PC-9 (cell line): ENCODE measurements at regions not wholly inside any gene's neighbourhood (a gene's known extent, or its start where the extent isn't known, plus 50 kb on each side); places are given as distances from the start of the nearest gene placed in this dataset.

Experiments used
- BruUV-seq: library from RNA; stranded (reverse); fragments of 400-500 nt; replicated peaks from 2 replicates; lab custom pipeline; 2021; lab: Mats Ljungman, UMichigan
- CTCF ChIA-PET: fragments of 300-600 bp; sonication (Branson Sonifier 250); formaldehyde crosslinking; loops from one replicate; lab custom pipeline; 2022; ENCODE audit warnings: antibody characterized with exemption; lab: Charles Lee
- POLR2A ChIA-PET: fragments of 300-600 bp; sonication (Branson Sonifier 250); formaldehyde crosslinking; loops from one replicate; lab custom pipeline; 2022; ENCODE audit warnings: antibody characterized with exemption; ENCODE audit not compliant: unreplicated experiment; lab: Charles Lee
- DNase-seq, 2 experiments: peaks; one replicate each; pipeline versions ENCODE4 v3.0.0 to v3.0.0-alpha.2; 2015 to 2022; ENCODE audit warnings: mixed read lengths in 1 of 2
- H2AFZ ChIP-seq: fragments of 200-600 bp; sonication (generic); 2 replicates; pipeline ENCODE4 v1.8.1; 2017; ENCODE audit warnings: antibody characterized with exemption
- H3F3A ChIP-seq: fragments of 200-600 bp; sonication (generic); 2 replicates; pipeline ENCODE4 v1.8.1; 2017; ENCODE audit warnings: antibody characterized with exemption, mild to moderate bottlenecking, low read depth; ENCODE audit not compliant: insufficient read depth
- H3K27ac ChIP-seq: fragments of 200-600 bp; sonication (generic); 2 replicates; pipeline ENCODE4 v1.6.1; 2016; ENCODE audit warnings: mixed run types
- H3K27me3 ChIP-seq: fragments of 200-600 bp; sonication (generic); 2 replicates; pipeline ENCODE4 v1.6.1; 2016; ENCODE audit warnings: low read depth, mixed run types; ENCODE audit not compliant: insufficient read depth
- H3K36me3 ChIP-seq: fragments of 200-600 bp; sonication (generic); 2 replicates; pipeline ENCODE4 v1.6.1; 2016; ENCODE audit warnings: low read depth, mixed run types
- H3K4me1 ChIP-seq: fragments of 200-600 bp; sonication (generic); replicated peaks from 2 replicates; pipeline ENCODE4 v1.6.1; 2016; ENCODE audit warnings: mixed run types; ENCODE audit not compliant: insufficient read depth
- H3K4me2 ChIP-seq: fragments of 200-600 bp; sonication (generic); 2 replicates; pipeline ENCODE4 v1.6.1; 2017; ENCODE audit warnings: mixed run types
- H3K4me3 ChIP-seq: fragments of 200-600 bp; sonication (generic); 2 replicates; pipeline ENCODE4 v1.6.1; 2016; ENCODE audit warnings: mixed run types
- H3K79me2 ChIP-seq: fragments of 200-600 bp; sonication (generic); 2 replicates; pipeline ENCODE4 v1.6.1; 2017; ENCODE audit warnings: low read depth, mixed run types
- H3K9me2 ChIP-seq: fragments of 200-600 bp; sonication (generic); 2 replicates; pipeline ENCODE4 v1.8.1; 2017; ENCODE audit warnings: mild to moderate bottlenecking; ENCODE audit not compliant: insufficient read depth
- H3K9me3 ChIP-seq: fragments of 200-600 bp; sonication (generic); 2 replicates; pipeline ENCODE4 v1.8.1; 2016; ENCODE audit warnings: low read depth; ENCODE audit not compliant: insufficient read depth
- H4K20me1 ChIP-seq: fragments of 200-600 bp; sonication (generic); 2 replicates; pipeline ENCODE4 v1.8.1; 2017; ENCODE audit not compliant: insufficient read depth
- CTCF ChIP-seq: fragments of 200-600 bp; sonication (generic); conservative IDR thresholded peaks from 2 replicates; pipeline ENCODE4 v1.6.1; 2017; ENCODE audit warnings: mixed run types, antibody characterized with exemption, mild to moderate bottlenecking, moderate library complexity
- EZH2 ChIP-seq: fragments of 200-600 bp; sonication (generic); IDR thresholded peaks from 2 replicates; pipeline ENCODE4 v1.8.0; 2017; ENCODE audit warnings: antibody characterized with exemption, low read depth
- intact Hi-C: fragments of 100-400 bp; cut with micrococcal nuclease; formaldehyde crosslinking; loops from one replicate; pipeline ENCODE4 v1.10.0; 2022; ENCODE audit not compliant: unreplicated experiment

GRCh38 chr14:94934276-94934810, 164.4 kb upstream of the GSC start:
- BruUV-seq, result no TSS peak
- Histone ChIP-seq H3K9me2 (no peaks in the 10 kb centered on the region), H3K79me2 (no peaks in the 10 kb centered on the region), H4K20me1 (no peaks in the 10 kb centered on the region), H3K27me3 (peaks cover 67% of the 10 kb centered on the region), H3K9me3 (no peaks in the 10 kb centered on the region), H3K4me1 (no peaks in the 10 kb centered on the region), H3K4me3 (no peak overlapping the region), H3K36me3 (no peaks in the 10 kb centered on the region), H3K27ac (no peak overlapping the region), H3F3A (no peaks in the 10 kb centered on the region), H2AFZ (no peak overlapping the region), H3K4me2 (no peak overlapping the region)
- CTCF ChIA-PET, result interaction anchor here (0.6 kb wide), 1 partner anchor 803 kb away, joined by 3 read pairs; no protein-coding TSS in a partner anchor
- intact Hi-C loops, result no loop called here
- POLR2A ChIA-PET, result no interaction called here
- no peak for DNase-seq
- no peak for TF ChIP-seq EZH2
- TF ChIP-seq CTCF, result no peak

DNA sequence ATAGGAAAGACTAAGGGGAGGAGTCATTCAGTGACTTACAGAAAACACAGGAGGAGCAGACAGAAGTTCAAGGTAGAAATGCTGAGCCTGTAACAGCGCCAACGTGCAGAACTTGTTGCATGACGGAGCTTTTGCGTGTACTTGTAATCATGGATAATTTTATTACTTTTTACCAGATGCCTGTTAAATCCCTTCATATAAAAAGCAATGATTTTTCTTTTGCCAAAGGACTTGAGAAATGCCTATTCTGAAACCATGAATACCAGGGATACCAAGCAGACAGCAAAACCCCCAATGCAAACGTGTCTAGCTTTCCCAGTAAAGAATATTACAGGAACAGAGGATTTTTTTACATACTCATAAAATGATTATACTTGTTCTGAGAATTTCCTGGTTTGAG, 163.6 kb upstream of the GSC start:
- BruUV-seq, result no TSS peak
- no peaks in the 10 kb centered on the region for H3K36me3 ChIP-seq
- H3K27me3 ChIP-seq, result peaks cover 67% of the 10 kb centered on the region
- no peaks in the 10 kb centered on the region for H3K9me3 ChIP-seq
- ChIA-PET POLR2A (no interaction called here), CTCF (interaction anchor here (0.6 kb wide), 1 partner anchor 802 kb away, joined by 3 read pairs; no protein-coding TSS in a partner anchor)
- DNase-seq, result no peak
- no peaks in the 10 kb centered on the region for H3K79me2 ChIP-seq
- H3F3A ChIP-seq, result no peaks in the 10 kb centered on the region
- no peak overlapping the region for H2AFZ ChIP-seq
- TF ChIP-seq EZH2 (no peak), CTCF (no peak)
- intact Hi-C loops, result no loop called here
- no peaks in the 10 kb centered on the region for H4K20me1 ChIP-seq
- H3K9me2 ChIP-seq, result no peaks in the 10 kb centered on the region
- no peaks in the 10 kb centered on the region for H3K4me1 ChIP-seq
- no peak overlapping the region for H3K27ac ChIP-seq
- H3K4me2 ChIP-seq, result no peak overlapping the region
- no peak overlapping the region for H3K4me3 ChIP-seq

- H3F3A ChIP-seq, result no peaks in the 10 kb centered on the region
- POLR2A ChIA-PET, result no interaction called here
- intact Hi-C loops, result no loop called here
- no peaks in the 10 kb centered on the region for H3K9me3 ChIP-seq
- no peak overlapping the region for H3K27ac ChIP-seq
- no peak for DNase-seq
- CTCF ChIA-PET, result no interaction called here
- no peak overlapping the region for H2AFZ ChIP-seq
- H3K4me1 ChIP-seq, result no peaks in the 10 kb centered on the region
- H3K79me2 ChIP-seq, result no peaks in the 10 kb centered on the region
- BruUV-seq, result no TSS peak
- TF ChIP-seq EZH2 (no peak), CTCF (no peak)
- H3K9me2 ChIP-seq, result no peaks in the 10 kb centered on the region
- peaks cover 67% of the 10 kb centered on the region for H3K27me3 ChIP-seq
- H3K4me2 ChIP-seq, result no peak overlapping the region
- H3K36me3 ChIP-seq, result no peaks in the 10 kb centered on the region
- H3K4me3 ChIP-seq, result no peak overlapping the region
- no peaks in the 10 kb centered on the region for H4K20me1 ChIP-seq
Observed at GRCh38 chr14:94932589-94932988, 162.7 kb upstream of the GSC start.
